ENCODE measurements at regions not wholly inside any gene's neighbourhood (a gene's known extent, or its start where the extent isn't known, plus 50 kb on each side); places are given as distances from the start of the nearest gene placed in this dataset.
A peak's percentile ranks its signal among the peaks of the same experiment; 100 is the strongest.

- Histone ChIP-seq H3K4me1 (ENCODE audit: control insufficient read depth, insufficient read depth, low read length) (no peaks in the 10 kb centered on the region), H3K36me3 (ENCODE audit: control insufficient read depth, insufficient read depth, low read length) (no peaks in the 10 kb centered on the region), H3K4me3 (ENCODE audit: insufficient read depth, low read depth, low read length) (no peak overlapping the region), H3K27ac (ENCODE audit: insufficient read depth, low read depth, low read length, poor library complexity, severe bottlenecking) (no peak overlapping the region), H3K9me3 (ENCODE audit: control insufficient read depth, low read length) (peaks cover 4% of the 10 kb centered on the region), H3K27me3 (ENCODE audit: control insufficient read depth, insufficient read depth, low read length, poor library complexity, severe bottlenecking) (no peaks in the 10 kb centered on the region)
- WGBS, 2 experiments = 93 to 97% methylated on average over 5 of the region's 5 CpGs
Observed at GRCh38 chr1:203954293-203954692, 92.9 kb downstream of the SNRPE start.

- Histone ChIP-seq H3K9me3 (ENCODE audit: control insufficient read depth, low read length) (peaks cover 4% of the 10 kb centered on the region), H3K4me1 (ENCODE audit: control insufficient read depth, insufficient read depth, low read length) (no peaks in the 10 kb centered on the region), H3K27me3 (ENCODE audit: control insufficient read depth, insufficient read depth, low read length, poor library complexity, severe bottlenecking) (no peaks in the 10 kb centered on the region), H3K4me3 (ENCODE audit: insufficient read depth, low read depth, low read length) (no peak overlapping the region), H3K27ac (ENCODE audit: insufficient read depth, low read depth, low read length, poor library complexity, severe bottlenecking) (no peak overlapping the region), H3K36me3 (ENCODE audit: control insufficient read depth, insufficient read depth, low read length) (no peaks in the 10 kb centered on the region)
- 84 to 88% methylated on average over 5 of the region's 5 CpGs for WGBS, 2 experiments
Observed at GRCh38 chr1:203954788-203955552, 93.6 kb downstream of the SNRPE start.

GRCh38 chr1:203968761-203969160 lies 104.2 kb upstream of the SOX13 start:
- Histone ChIP-seq H3K36me3 (ENCODE audit: control insufficient read depth, insufficient read depth, low read length) (no peaks in the 10 kb centered on the region), H3K27me3 (ENCODE audit: control insufficient read depth, insufficient read depth, low read length, poor library complexity, severe bottlenecking) (no peaks in the 10 kb centered on the region), H3K9me3 (ENCODE audit: control insufficient read depth, low read length) (peaks cover 2% of the 10 kb centered on the region), H3K4me3 (ENCODE audit: insufficient read depth, low read depth, low read length) (no peak overlapping the region), H3K27ac (ENCODE audit: insufficient read depth, low read depth, low read length, poor library complexity, severe bottlenecking) (no peak overlapping the region), H3K4me1 (ENCODE audit: control insufficient read depth, insufficient read depth, low read length) (no peaks in the 10 kb centered on the region)
- WGBS, 2 experiments = 93 to 96% methylated on average over 2 of the region's 2 CpGs

GRCh38 chr1:203969846-203970245 lies 103.1 kb upstream of the SOX13 start:
- no peaks in the 10 kb centered on the region for H3K27me3 ChIP-seq (ENCODE audit: control insufficient read depth, insufficient read depth, low read length, poor library complexity, severe bottlenecking)
- H3K4me3 ChIP-seq (ENCODE audit: insufficient read depth, low read depth, low read length) = no peak overlapping the region
- H3K27ac ChIP-seq (ENCODE audit: insufficient read depth, low read depth, low read length, poor library complexity, severe bottlenecking) = no peak overlapping the region
- 89 to 91% methylated on average over 3 of the region's 3 CpGs for WGBS, 2 experiments
- no peaks in the 10 kb centered on the region for H3K4me1 ChIP-seq (ENCODE audit: control insufficient read depth, insufficient read depth, low read length)
- H3K9me3 ChIP-seq (ENCODE audit: control insufficient read depth, low read length) = peaks cover 3% of the 10 kb centered on the region
- H3K36me3 ChIP-seq (ENCODE audit: control insufficient read depth, insufficient read depth, low read length) = no peaks in the 10 kb centered on the region

- no peak overlapping the region for H3K4me3 ChIP-seq (ENCODE audit: insufficient read depth, low read depth, low read length)
- peak overlapping the region; percentile 87 for H3K27ac ChIP-seq (ENCODE audit: insufficient read depth, low read depth, low read length, poor library complexity, severe bottlenecking)
- no peaks in the 10 kb centered on the region for H3K27me3 ChIP-seq (ENCODE audit: control insufficient read depth, insufficient read depth, low read length, poor library complexity, severe bottlenecking)
- peaks cover 3% of the 10 kb centered on the region for H3K9me3 ChIP-seq (ENCODE audit: control insufficient read depth, low read length)
- no peaks in the 10 kb centered on the region for H3K36me3 ChIP-seq (ENCODE audit: control insufficient read depth, insufficient read depth, low read length)
- H3K4me1 ChIP-seq (ENCODE audit: control insufficient read depth, insufficient read depth, low read length) = peaks cover 4% of the 10 kb centered on the region
Observed at GRCh38 chr1:203985044-203985443, 87.9 kb upstream of the SOX13 start.

- 87 to 94% methylated on average over 2 of the region's 2 CpGs for WGBS, 2 experiments
- H3K4me1 ChIP-seq (ENCODE audit: control insufficient read depth, insufficient read depth, low read length) = peaks cover 4% of the 10 kb centered on the region
- H3K27me3 ChIP-seq (ENCODE audit: control insufficient read depth, insufficient read depth, low read length, poor library complexity, severe bottlenecking) = no peaks in the 10 kb centered on the region
- H3K27ac ChIP-seq (ENCODE audit: insufficient read depth, low read depth, low read length, poor library complexity, severe bottlenecking) = peak overlapping the region; percentile 87
- H3K36me3 ChIP-seq (ENCODE audit: control insufficient read depth, insufficient read depth, low read length) = no peaks in the 10 kb centered on the region
- peaks cover 3% of the 10 kb centered on the region for H3K9me3 ChIP-seq (ENCODE audit: control insufficient read depth, low read length)
- no peak overlapping the region for H3K4me3 ChIP-seq (ENCODE audit: insufficient read depth, low read depth, low read length)
Observed at GRCh38 chr1:203985676-203986075, 87.2 kb upstream of the SOX13 start.

GRCh38 chr1:203986887-203987461 lies 85.9 kb upstream of the SOX13 start:
- Histone ChIP-seq H3K4me3 (ENCODE audit: insufficient read depth, low read depth, low read length) (no peak overlapping the region), H3K4me1 (ENCODE audit: control insufficient read depth, insufficient read depth, low read length) (peaks cover 4% of the 10 kb centered on the region), H3K27ac (ENCODE audit: insufficient read depth, low read depth, low read length, poor library complexity, severe bottlenecking) (no peak overlapping the region), H3K27me3 (ENCODE audit: control insufficient read depth, insufficient read depth, low read length, poor library complexity, severe bottlenecking) (no peaks in the 10 kb centered on the region), H3K9me3 (ENCODE audit: control insufficient read depth, low read length) (peaks cover 3% of the 10 kb centered on the region), H3K36me3 (ENCODE audit: control insufficient read depth, insufficient read depth, low read length) (no peaks in the 10 kb centered on the region)
- WGBS, 2 experiments = 88% methylated on average over 5 of the region's 5 CpGs

- 91 to 92% methylated on average over 8 of the region's 8 CpGs for WGBS, 2 experiments
- no peak overlapping the region for H3K27ac ChIP-seq (ENCODE audit: insufficient read depth, low read depth, low read length, poor library complexity, severe bottlenecking)
- peaks cover 14% of the 10 kb centered on the region for H3K4me1 ChIP-seq (ENCODE audit: control insufficient read depth, insufficient read depth, low read length)
- H3K9me3 ChIP-seq (ENCODE audit: control insufficient read depth, low read length) = peaks cover 3% of the 10 kb centered on the region
- no peaks in the 10 kb centered on the region for H3K27me3 ChIP-seq (ENCODE audit: control insufficient read depth, insufficient read depth, low read length, poor library complexity, severe bottlenecking)
- H3K4me3 ChIP-seq (ENCODE audit: insufficient read depth, low read depth, low read length) = no peak overlapping the region
- H3K36me3 ChIP-seq (ENCODE audit: control insufficient read depth, insufficient read depth, low read length) = no peaks in the 10 kb centered on the region
Observed at GRCh38 chr1:203990118-203990517, 82.8 kb upstream of the SOX13 start.

- no peaks in the 10 kb centered on the region for H3K27me3 ChIP-seq (ENCODE audit: control insufficient read depth, insufficient read depth, low read length, poor library complexity, severe bottlenecking)
- H3K36me3 ChIP-seq (ENCODE audit: control insufficient read depth, insufficient read depth, low read length) = no peaks in the 10 kb centered on the region
- no peak overlapping the region for H3K27ac ChIP-seq (ENCODE audit: insufficient read depth, low read depth, low read length, poor library complexity, severe bottlenecking)
- 93 to 95% methylated on average over 2 of the region's 2 CpGs for WGBS, 2 experiments
- no peaks in the 10 kb centered on the region for H3K9me3 ChIP-seq (ENCODE audit: control insufficient read depth, low read length)
- no peak overlapping the region for H3K4me3 ChIP-seq (ENCODE audit: insufficient read depth, low read depth, low read length)
- H3K4me1 ChIP-seq (ENCODE audit: control insufficient read depth, insufficient read depth, low read length) = peaks cover 29% of the 10 kb centered on the region
Observed at GRCh38 chr1:203992440-203992839, 80.5 kb upstream of the SOX13 start.

- Histone ChIP-seq H3K27me3 (ENCODE audit: control insufficient read depth, insufficient read depth, low read length, poor library complexity, severe bottlenecking) (no peaks in the 10 kb centered on the region), H3K4me3 (ENCODE audit: insufficient read depth, low read depth, low read length) (no peak overlapping the region), H3K9me3 (ENCODE audit: control insufficient read depth, low read length) (no peaks in the 10 kb centered on the region), H3K27ac (ENCODE audit: insufficient read depth, low read depth, low read length, poor library complexity, severe bottlenecking) (no peak overlapping the region), H3K4me1 (ENCODE audit: control insufficient read depth, insufficient read depth, low read length) (peaks cover 33% of the 10 kb centered on the region), H3K36me3 (ENCODE audit: control insufficient read depth, insufficient read depth, low read length) (no peaks in the 10 kb centered on the region)
- 87 to 97% methylated on average over 5 of the region's 5 CpGs for WGBS, 2 experiments
Observed at GRCh38 chr1:203993256-203993655, 79.7 kb upstream of the SOX13 start.
